Activated T-helper 1 cell treated with anti-CD3 and anti-CD28 coated beads, Interleukin-12 subunit alpha, Interleukin-12 subunit beta, Interleukin-2, Interleukin-4 antibody, amounts not matched to agents 30 ng/mL and 10 ng/mL and 1 ng/mL, durations not matched to agents 14 hours and 24 hours and 36 hours (primary cell): ENCODE measurements at regions not wholly inside any gene's neighbourhood (a gene's known extent, or its start where the extent isn't known, plus 50 kb on each side); places are given as distances from the start of the nearest gene placed in this dataset.
"Not testable (repeated sequence)": the region's sequence is repeated elsewhere in the genome, so short reads cannot be mapped to it uniquely, and the experiment has no call there.

ENCODE experiments used
- DNase-seq: peaks from one replicate; pipeline ENCODE4 v3.0.0; 2021; ENCODE audit warnings: low spot score
- H3K27ac Mint-ChIP-seq: one replicate; pipeline ENCODE4 v1.8.0; 2021; ENCODE audit warnings: mild to moderate bottlenecking, mixed read lengths
- H3K27me3 Mint-ChIP-seq: one replicate; pipeline ENCODE4 v1.8.0; 2022; ENCODE audit warnings: mild to moderate bottlenecking, moderate library complexity, mixed read lengths; ENCODE audit not compliant: insufficient read depth
- H3K36me3 Mint-ChIP-seq: one replicate; pipeline ENCODE4 v1.8.0; 2021; ENCODE audit warnings: low read depth, mixed read lengths
- H3K4me1 Mint-ChIP-seq: one replicate; pipeline ENCODE4 v1.8.0; 2021; ENCODE audit warnings: low read depth, mixed read lengths
- H3K4me3 Mint-ChIP-seq: one replicate; pipeline ENCODE4 v1.8.0; 2021; ENCODE audit warnings: mild to moderate bottlenecking, moderate library complexity, mixed read lengths
- H3K9me3 Mint-ChIP-seq: one replicate; pipeline ENCODE4 v1.8.0; 2021; ENCODE audit warnings: mixed read lengths
- intact Hi-C: fragments of 100-400 bp; cut with micrococcal nuclease; formaldehyde crosslinking; loops from one replicate; pipeline ENCODE4 v1.15.1; 2024

DNA sequence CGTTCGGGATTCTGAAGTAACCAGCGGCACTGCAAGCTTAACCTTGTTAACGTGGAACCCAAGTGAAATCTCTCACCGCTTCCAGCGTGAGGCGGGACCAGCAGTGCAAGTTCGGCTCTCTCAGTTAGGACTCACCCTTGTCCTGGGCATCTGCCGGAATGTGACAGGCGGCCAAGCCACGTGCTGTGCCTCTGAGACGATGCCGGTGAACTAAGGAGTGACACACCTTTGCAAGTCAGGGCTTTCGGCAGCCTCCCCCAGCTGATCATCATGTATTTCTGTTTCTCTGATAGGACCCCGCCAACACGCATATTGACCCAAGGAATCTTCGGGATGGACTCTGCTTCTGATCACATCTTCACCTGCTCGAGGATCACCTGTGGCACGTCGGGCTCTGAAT lies 415.0 kb upstream of the IRX1 start:
- DNase-seq: no peak
- no peaks in the 10 kb centered on the region for H3K27me3 Mint-ChIP-seq
- intact Hi-C loops: no loop called here
- H3K9me3 Mint-ChIP-seq: no peaks in the 10 kb centered on the region
- H3K27ac Mint-ChIP-seq: no peak overlapping the region
- no peak overlapping the region for H3K4me3 Mint-ChIP-seq
- H3K4me1 Mint-ChIP-seq: no peaks in the 10 kb centered on the region
- H3K36me3 Mint-ChIP-seq: no peaks in the 10 kb centered on the region

DNA sequence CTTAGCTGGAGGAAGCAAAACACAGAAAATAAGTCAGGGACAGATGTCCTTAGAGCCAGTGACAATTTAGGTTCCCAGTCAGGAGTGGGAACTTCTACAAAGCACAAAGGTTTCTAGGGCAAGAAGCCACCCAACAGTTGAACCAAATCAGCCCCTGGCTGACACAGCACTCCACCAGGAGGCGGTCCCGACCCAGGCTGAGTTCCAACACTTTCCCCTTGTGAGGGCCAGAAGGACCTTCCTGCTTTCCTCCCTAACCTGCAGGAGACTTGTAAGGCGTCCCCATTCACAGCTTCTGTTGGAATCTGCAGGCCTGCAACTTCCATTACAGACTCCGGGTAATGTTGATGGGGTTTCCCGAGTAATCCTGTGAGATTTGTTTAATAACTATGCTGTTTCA lies 416.4 kb upstream of the IRX1 start:
- Mint-ChIP-seq H3K4me1 (no peaks in the 10 kb centered on the region), H3K4me3 (no peak overlapping the region), H3K36me3 (no peaks in the 10 kb centered on the region), H3K9me3 (no peaks in the 10 kb centered on the region), H3K27ac (no peak overlapping the region), H3K27me3 (no peaks in the 10 kb centered on the region)
- DNase-seq: no peak
- intact Hi-C loops: no loop called here

DNA sequence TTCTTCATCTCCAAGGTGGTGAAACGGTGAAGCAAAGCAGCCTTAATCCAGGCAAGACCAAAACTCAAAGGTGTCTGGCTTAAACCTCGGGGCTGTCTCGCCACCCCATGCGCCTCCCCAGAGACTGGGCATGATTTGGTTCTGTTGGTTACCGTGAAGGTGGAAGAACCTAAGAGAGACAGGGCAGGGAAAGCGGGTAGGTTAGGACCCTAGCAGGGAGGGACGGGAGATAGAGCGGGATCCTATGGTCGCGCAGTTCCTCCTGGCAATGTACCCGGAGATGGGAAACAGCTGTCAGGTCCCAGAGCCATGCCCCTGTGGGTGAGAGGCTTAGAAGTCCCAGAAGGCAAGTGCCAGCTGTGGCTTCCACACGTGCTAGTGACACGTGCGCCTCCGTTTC lies 418.3 kb upstream of the IRX1 start:
- no peak for DNase-seq
- H3K4me1 Mint-ChIP-seq: no peaks in the 10 kb centered on the region
- H3K27me3 Mint-ChIP-seq: no peaks in the 10 kb centered on the region
- no peak overlapping the region for H3K4me3 Mint-ChIP-seq
- H3K36me3 Mint-ChIP-seq: no peaks in the 10 kb centered on the region
- H3K9me3 Mint-ChIP-seq: no peaks in the 10 kb centered on the region
- intact Hi-C loops: no loop called here
- no peak overlapping the region for H3K27ac Mint-ChIP-seq

DNA sequence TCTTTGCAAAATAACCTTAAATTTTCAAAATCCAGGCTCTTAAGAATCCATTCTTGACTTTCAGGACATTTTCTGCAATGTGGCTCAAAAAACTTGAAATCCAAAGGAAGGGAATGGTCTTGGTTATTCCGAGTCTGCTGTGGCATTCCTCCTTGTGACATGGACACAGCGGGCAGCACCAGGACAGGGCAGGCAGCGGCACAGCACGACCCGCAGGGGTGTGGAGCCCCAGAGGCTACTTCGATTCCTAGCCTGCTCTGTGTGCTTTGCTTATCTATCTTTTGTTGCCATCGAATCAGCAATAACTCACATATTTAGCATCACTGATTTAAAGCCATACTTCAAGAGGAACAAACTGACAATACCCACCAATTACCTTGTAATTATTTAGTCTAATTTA lies 420.2 kb upstream of the IRX1 start:
- Mint-ChIP-seq H3K27ac (no peak overlapping the region), H3K4me1 (no peaks in the 10 kb centered on the region), H3K27me3 (no peaks in the 10 kb centered on the region), H3K36me3 (no peaks in the 10 kb centered on the region), H3K4me3 (no peak overlapping the region), H3K9me3 (no peaks in the 10 kb centered on the region)
- intact Hi-C loops: no loop called here
- DNase-seq: no peak

DNA sequence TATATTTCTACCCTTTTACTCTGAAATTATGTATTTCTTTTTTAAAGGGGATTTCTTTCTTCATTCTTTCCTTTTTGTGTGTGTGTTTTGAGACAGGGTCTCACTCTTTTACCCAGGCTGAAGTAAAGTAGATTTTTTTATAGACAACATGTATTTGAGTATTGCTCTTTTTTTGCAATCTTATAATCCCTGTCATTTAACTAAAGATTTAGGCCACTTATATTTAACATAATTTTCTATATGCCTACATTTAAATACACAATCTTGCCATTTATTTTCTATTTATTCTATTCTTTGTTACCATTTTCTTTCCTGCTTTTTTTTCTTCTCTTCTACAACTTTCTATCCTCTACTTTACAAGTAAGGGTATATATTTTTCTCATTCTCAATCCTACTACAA lies 416.0 kb upstream of the IRX2 start:
- Mint-ChIP-seq H3K4me1 (no peaks in the 10 kb centered on the region), H3K27ac (no peak overlapping the region), H3K9me3 (peaks cover 23% of the 10 kb centered on the region), H3K36me3 (no peaks in the 10 kb centered on the region), H3K4me3 (no peak overlapping the region), H3K27me3 (no peaks in the 10 kb centered on the region)
- DNase-seq: no peak
- intact Hi-C loops: no loop called here

DNA sequence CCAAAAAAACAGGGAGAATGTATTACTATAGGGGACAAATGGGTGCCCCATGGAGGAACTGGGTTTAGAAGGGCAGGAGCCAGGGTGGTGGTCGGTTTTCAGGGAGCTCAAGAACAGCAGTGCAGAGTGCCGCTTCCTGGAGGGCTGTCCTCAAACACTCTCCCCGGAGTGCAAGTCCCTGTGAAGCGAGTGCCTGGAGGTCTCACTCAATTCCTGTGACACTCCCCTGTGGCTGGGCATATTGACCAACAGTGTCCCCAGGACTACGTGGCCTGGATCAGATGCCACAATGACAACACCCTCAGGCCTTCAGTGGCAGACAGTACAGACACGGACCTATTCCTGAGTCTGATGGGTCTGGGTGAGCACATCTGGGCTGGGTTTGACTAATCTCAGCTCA lies 412.1 kb upstream of the IRX2 start:
- intact Hi-C loops: no loop called here
- H3K4me3 Mint-ChIP-seq: no peak overlapping the region
- H3K27me3 Mint-ChIP-seq: no peaks in the 10 kb centered on the region
- no peaks in the 10 kb centered on the region for H3K36me3 Mint-ChIP-seq
- peaks cover 28% of the 10 kb centered on the region for H3K9me3 Mint-ChIP-seq
- DNase-seq: no peak
- no peaks in the 10 kb centered on the region for H3K4me1 Mint-ChIP-seq
- no peak overlapping the region for H3K27ac Mint-ChIP-seq

DNA sequence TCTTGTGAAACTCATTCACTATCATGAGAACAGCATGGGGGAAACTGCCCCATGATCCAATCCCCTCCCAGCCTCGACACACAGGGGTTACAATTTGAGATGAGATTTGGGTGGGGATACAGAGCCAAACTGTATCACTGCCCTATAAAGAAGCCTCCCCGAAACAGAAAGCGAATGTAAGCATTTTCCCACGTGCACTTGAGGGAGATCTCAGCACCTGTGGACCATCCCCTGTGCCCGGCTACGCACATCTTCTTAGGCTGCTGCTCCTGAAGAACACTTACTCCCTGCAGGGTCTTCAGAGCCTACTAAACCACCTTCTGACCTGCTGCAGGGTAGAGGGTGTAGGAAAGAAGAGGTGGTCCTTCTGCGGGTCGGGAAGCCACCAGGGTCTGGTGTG lies 410.2 kb upstream of the IRX2 start:
- no peak for DNase-seq
- Mint-ChIP-seq H3K4me3 (no peak overlapping the region), H3K4me1 (no peaks in the 10 kb centered on the region), H3K27me3 (no peaks in the 10 kb centered on the region), H3K9me3 (peaks cover 23% of the 10 kb centered on the region), H3K27ac (no peak overlapping the region), H3K36me3 (no peaks in the 10 kb centered on the region)
- intact Hi-C loops: no loop called here

DNA sequence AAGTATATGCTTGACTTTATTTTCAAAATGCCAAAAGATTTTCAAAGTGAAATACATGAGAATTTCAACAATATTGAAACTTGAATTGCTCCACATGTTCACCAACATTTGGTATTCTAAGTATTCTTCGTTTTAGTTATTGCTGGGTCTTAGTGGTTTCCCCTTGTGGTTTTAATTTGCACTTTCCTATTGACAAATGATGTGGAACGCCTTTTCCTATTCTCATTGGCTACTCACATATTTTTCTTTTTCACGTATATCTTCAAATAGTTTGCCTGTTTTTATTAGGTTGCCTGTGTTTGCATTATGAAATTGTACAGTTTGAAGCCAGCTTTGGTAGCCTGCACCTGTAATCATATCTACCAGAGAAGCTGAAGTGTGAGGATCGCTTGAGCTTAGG lies 405.7 kb upstream of the IRX2 start:
- Mint-ChIP-seq H3K4me1 (no peaks in the 10 kb centered on the region), H3K4me3 (no peak overlapping the region), H3K9me3 (peaks cover 14% of the 10 kb centered on the region), H3K27ac (no peak overlapping the region), H3K36me3 (no peaks in the 10 kb centered on the region), H3K27me3 (no peaks in the 10 kb centered on the region)
- no peak for DNase-seq
- intact Hi-C loops: no loop called here

DNA sequence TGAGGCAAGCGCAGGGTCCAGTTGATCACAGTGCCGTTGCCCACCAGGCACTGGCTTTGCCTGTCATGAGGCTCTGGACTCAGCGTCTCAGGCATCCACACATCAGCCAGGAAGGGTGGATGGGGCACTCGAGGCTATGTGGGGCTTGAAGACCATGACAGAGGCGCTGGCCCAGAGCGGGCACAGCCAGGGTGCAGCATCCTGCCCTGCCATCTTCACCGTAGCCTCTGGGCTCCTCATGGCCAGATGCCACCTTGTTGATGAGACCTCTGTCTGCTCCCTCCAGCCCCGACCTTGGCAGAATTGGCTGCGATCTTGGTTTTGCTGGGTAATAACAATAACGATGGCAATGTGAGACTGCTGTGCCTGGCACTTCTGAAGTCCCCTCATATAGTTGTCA lies 404.2 kb upstream of the IRX2 start:
- no peak for DNase-seq
- H3K9me3 Mint-ChIP-seq: peaks cover 16% of the 10 kb centered on the region
- no peaks in the 10 kb centered on the region for H3K27me3 Mint-ChIP-seq
- no peak overlapping the region for H3K27ac Mint-ChIP-seq
- no peaks in the 10 kb centered on the region for H3K4me1 Mint-ChIP-seq
- no peaks in the 10 kb centered on the region for H3K36me3 Mint-ChIP-seq
- no peak overlapping the region for H3K4me3 Mint-ChIP-seq
- intact Hi-C loops: no loop called here

DNA sequence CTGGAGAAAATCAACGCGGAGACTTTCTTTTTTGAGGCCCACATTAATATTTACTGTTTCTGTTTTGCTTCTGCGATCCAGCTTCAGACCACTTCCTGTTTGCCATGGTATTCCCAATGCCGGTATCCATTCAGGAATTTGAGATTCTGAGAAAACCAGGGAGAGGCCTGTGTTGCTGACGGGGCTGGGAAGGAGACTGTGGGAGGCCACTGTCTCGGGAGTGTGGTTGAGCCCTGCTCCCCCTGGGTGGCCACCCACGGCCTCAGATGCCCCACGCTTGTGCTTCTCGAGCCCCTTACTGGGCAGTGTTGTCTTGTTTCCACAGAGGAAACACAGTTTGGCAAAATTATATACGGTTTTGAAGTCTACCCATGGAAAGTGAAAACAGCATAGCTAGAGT lies 403.6 kb upstream of the IRX2 start:
- no peaks in the 10 kb centered on the region for H3K4me1 Mint-ChIP-seq
- H3K27me3 Mint-ChIP-seq: no peaks in the 10 kb centered on the region
- no peak overlapping the region for H3K27ac Mint-ChIP-seq
- intact Hi-C loops: no loop called here
- no peak overlapping the region for H3K4me3 Mint-ChIP-seq
- no peak for DNase-seq
- H3K9me3 Mint-ChIP-seq: peaks cover 16% of the 10 kb centered on the region
- H3K36me3 Mint-ChIP-seq: no peaks in the 10 kb centered on the region

DNA sequence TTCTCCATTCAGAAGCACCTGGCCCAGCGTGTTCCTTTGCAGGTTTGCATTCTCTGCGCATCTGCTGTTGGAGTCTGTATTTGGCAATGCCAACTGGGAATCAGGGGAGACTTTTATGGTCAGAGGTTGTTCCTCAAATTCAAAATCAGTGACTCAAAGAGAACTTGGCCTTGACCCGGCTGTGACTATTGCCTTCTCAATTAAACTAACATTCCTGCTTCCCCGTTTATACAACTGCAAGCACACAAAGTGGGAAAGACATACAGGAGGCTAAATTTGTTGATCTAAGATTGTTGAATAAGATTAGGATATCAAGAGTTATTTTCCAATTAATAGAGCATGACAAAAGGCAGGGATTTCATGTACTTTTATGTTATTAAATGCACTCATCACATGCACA lies 402.4 kb upstream of the IRX2 start:
- no peaks in the 10 kb centered on the region for H3K27me3 Mint-ChIP-seq
- H3K36me3 Mint-ChIP-seq: no peaks in the 10 kb centered on the region
- no peak overlapping the region for H3K27ac Mint-ChIP-seq
- DNase-seq: no peak
- no peak overlapping the region for H3K4me3 Mint-ChIP-seq
- H3K4me1 Mint-ChIP-seq: no peaks in the 10 kb centered on the region
- H3K9me3 Mint-ChIP-seq: peaks cover 16% of the 10 kb centered on the region
- intact Hi-C loops: no loop called here

DNA sequence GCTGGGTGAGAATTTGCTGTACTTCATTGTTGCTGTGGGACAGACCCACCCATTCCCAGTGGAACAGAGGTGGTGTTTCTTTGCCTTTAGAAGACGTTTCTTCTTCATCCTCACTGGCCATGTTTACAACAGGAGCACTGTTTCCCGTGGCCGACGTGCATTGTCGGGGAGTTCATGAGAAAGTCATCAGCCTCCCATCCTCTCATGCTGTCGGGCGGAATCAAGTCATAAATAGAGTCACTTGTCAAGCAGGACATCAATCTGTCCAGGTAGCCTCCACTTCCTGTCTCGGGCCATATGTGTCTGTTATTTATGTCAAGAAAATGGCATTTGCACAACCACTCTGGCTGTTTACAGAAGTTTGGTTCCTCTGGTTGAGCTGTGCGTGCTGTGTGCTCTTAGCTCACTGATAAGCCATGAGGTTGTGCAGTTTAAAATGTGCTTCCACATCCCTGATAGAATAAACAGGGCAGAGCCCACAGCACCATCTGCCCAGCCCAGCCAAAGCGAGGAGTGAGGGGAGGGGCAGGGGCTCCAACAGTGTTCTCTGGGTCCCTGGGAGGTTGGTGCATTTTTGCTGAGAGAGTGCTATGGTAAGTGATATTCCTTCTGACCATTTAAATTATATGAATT lies 401.9 kb upstream of the IRX2 start:
- Mint-ChIP-seq H3K9me3 (peaks cover 13% of the 10 kb centered on the region), H3K4me1 (no peaks in the 10 kb centered on the region)
- intact Hi-C loops: no loop called here

DNA sequence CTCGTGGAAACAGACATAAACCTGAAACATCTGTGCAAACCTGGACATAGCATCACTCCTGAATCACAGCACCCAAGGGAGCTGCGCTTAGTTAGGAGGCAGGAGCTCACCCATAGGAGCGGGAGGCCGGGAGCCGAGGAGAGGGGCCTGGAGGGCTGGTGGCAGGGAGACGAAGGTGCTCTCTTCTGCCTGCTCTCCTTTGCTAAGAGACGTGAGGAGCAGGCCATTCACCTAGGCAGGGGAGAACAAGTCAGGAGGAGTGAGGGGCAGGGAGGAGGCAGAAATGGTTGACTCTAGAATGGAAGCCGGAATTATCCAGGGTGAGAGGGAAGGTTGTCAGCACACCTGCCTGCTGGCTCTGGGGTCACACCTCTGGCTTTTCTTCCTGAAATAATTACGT lies 398.4 kb upstream of the IRX2 start:
- DNase-seq: no peak
- Mint-ChIP-seq H3K27me3 (no peaks in the 10 kb centered on the region), H3K9me3 (peaks cover 8% of the 10 kb centered on the region), H3K4me1 (no peaks in the 10 kb centered on the region), H3K27ac (no peak overlapping the region), H3K36me3 (no peaks in the 10 kb centered on the region), H3K4me3 (no peak overlapping the region)
- intact Hi-C loops: no loop called here

More for the DNA sequence above, 401.9 kb upstream of the IRX2 start:
- no peaks in the 10 kb centered on the region for H3K36me3 Mint-ChIP-seq
- no peaks in the 10 kb centered on the region for H3K27me3 Mint-ChIP-seq
- no peak overlapping the region for H3K4me3 Mint-ChIP-seq
- H3K27ac Mint-ChIP-seq: no peak overlapping the region
- DNase-seq: no peak

DNA sequence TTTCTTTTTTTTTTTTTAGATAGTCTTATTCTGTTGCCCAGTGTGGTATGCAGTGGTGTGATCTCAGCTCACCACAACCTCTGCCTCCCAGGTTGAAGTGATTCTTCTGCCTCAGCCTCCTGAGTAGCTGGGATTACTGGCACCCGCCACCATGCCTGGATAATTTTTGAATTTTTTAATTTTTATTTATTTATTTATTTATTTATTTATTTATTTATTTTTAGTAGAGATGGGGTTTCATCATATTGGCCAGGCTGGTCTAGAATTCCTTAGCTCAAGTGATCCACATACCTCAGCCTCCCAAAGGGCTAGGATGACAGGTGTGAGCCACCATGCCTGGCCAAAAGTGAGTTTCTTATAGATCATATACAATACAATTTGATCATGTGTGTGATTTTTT lies 395.9 kb upstream of the IRX2 start:
- H3K4me1 Mint-ChIP-seq, intact Hi-C loops: not testable (repeated sequence)

More for the DNA sequence above, 395.9 kb upstream of the IRX2 start:
- H3K9me3 Mint-ChIP-seq, H3K36me3 Mint-ChIP-seq, DNase-seq, H3K4me3 Mint-ChIP-seq, H3K27ac Mint-ChIP-seq, H3K27me3 Mint-ChIP-seq: not testable (repeated sequence)
